Liver (tissue), 8 donors: ENCODE measurements at regions not wholly inside any gene's neighbourhood (a gene's known extent, or its start where the extent isn't known, plus 50 kb on each side); places are given as distances from the start of the nearest gene placed in this dataset.

Source experiments
- DNase-seq: peaks from one replicate; pipeline ENCODE4 v3.0.0-alpha.2; 2017; ENCODE audit warnings: low spot score
- H3K27ac ChIP-seq, 2 donors: one replicate each; pipeline ENCODE4 v1.7.0; 2013; ENCODE audit warnings: inconsistent platforms in 2 of 2, low read length in 2 of 2, control low read depth in 1 of 2, low read depth in 1 of 2, mild to moderate bottlenecking in 1 of 2
- H3K27me3 ChIP-seq, 4 donors: one replicate each; pipeline versions ENCODE4 v1.6.1 to v1.7.0; 2013; ENCODE audit warnings: low read length in 3 of 4, inconsistent platforms in 1 of 4, mild to moderate bottlenecking in 1 of 4, moderate library complexity in 1 of 4; ENCODE audit not compliant: control insufficient read depth in 4 of 4, insufficient read depth in 4 of 4
- H3K36me3 ChIP-seq, 4 donors: one replicate each; pipeline versions ENCODE4 v1.6.1 to v1.7.0; 2013; ENCODE audit warnings: low read length in 3 of 4, mild to moderate bottlenecking in 3 of 4, low read depth in 1 of 4, moderate library complexity in 1 of 4; ENCODE audit not compliant: control insufficient read depth in 4 of 4, insufficient read depth in 3 of 4
- H3K4me1 ChIP-seq, 4 donors: one replicate each; pipeline versions ENCODE4 v1.6.1 to v1.7.0; 2013; ENCODE audit warnings: low read length in 3 of 4, mild to moderate bottlenecking in 3 of 4, moderate library complexity in 1 of 4; ENCODE audit not compliant: control insufficient read depth in 4 of 4, insufficient read depth in 4 of 4
- H3K4me3 ChIP-seq, 3 donors: one replicate each; pipeline versions ENCODE4 v1.6.1 to v1.7.0; 2013; ENCODE audit warnings: low read length in 3 of 3, control low read depth in 1 of 3, low read depth in 1 of 3, mild to moderate bottlenecking in 1 of 3
- H3K9ac ChIP-seq, 2 donors: one replicate each; pipeline ENCODE4 v1.7.0; 2013; ENCODE audit warnings: low read length in 2 of 2, mild to moderate bottlenecking in 2 of 2, moderate library complexity in 2 of 2, control low read depth in 1 of 2, low read depth in 1 of 2
- H3K9me3 ChIP-seq, 4 donors: one replicate each; pipeline versions ENCODE4 v1.6.1 to v1.7.0; 2013; ENCODE audit warnings: low read length in 3 of 4; ENCODE audit not compliant: control insufficient read depth in 4 of 4
- CTCF ChIP-seq: fragments of 150-350 bp; IDR thresholded peaks from 2 replicates; pipeline ENCODE4 v1.5.1; 2017; ENCODE audit warnings: improper control_type of control experiment, low read depth, low read length; ENCODE audit not compliant: missing input control
- EGR1 ChIP-seq, 2 donors: IDR thresholded peaks; 2 replicates each; pipeline ENCODE4 v1.6.1; 2016 to 2018; ENCODE audit warnings: antibody characterized with exemption in 2 of 2, low read depth in 2 of 2
- FOXA1 ChIP-seq: IDR thresholded peaks from 2 replicates; pipeline ENCODE4 v1.6.1; 2016; ENCODE audit warnings: antibody characterized with exemption
- FOXA2 ChIP-seq: IDR thresholded peaks from 2 replicates; pipeline ENCODE4 v1.6.1; 2016; ENCODE audit warnings: antibody characterized with exemption
- GABPA ChIP-seq, 2 donors: IDR thresholded peaks in 1 of 2; conservative IDR thresholded peaks in 1 of 2; 2 replicates each; pipeline ENCODE4 v1.6.1; 2016; ENCODE audit warnings: antibody characterized with exemption in 2 of 2, mild to moderate bottlenecking in 1 of 2, moderate library complexity in 1 of 2
- HNF4A ChIP-seq, 2 donors: conservative IDR thresholded peaks; 2 replicates each; pipeline ENCODE4 v1.6.1; 2016; ENCODE audit warnings: antibody characterized with exemption in 2 of 2, mild to moderate bottlenecking in 2 of 2
- HNF4G ChIP-seq: IDR thresholded peaks from 2 replicates; pipeline ENCODE4 v1.6.1; 2016; ENCODE audit warnings: antibody characterized with exemption
- JUND ChIP-seq, 2 donors: IDR thresholded peaks; 2 replicates each; pipeline ENCODE4 v1.6.1; 2016; ENCODE audit warnings: antibody characterized with exemption in 2 of 2
- MAX ChIP-seq: IDR thresholded peaks from 2 replicates; pipeline ENCODE4 v1.6.1; 2016; ENCODE audit warnings: antibody characterized with exemption
- NR2F2 ChIP-seq: IDR thresholded peaks from 2 replicates; pipeline ENCODE4 v1.6.1; 2016; ENCODE audit warnings: antibody characterized with exemption
- RAD21 ChIP-seq, 2 donors: IDR thresholded peaks; 2 replicates each; pipeline ENCODE4 v1.6.1; 2016; ENCODE audit warnings: antibody characterized with exemption in 2 of 2, mild to moderate bottlenecking in 2 of 2
- REST ChIP-seq: IDR thresholded peaks from 2 replicates; pipeline ENCODE4 v1.6.1; 2016; ENCODE audit warnings: antibody characterized with exemption, mild to moderate bottlenecking
- RXRA ChIP-seq, 2 donors: IDR thresholded peaks; 2 replicates each; pipeline ENCODE4 v1.6.1; 2017 to 2018; ENCODE audit warnings: antibody characterized with exemption in 2 of 2, mild to moderate bottlenecking in 1 of 2
- SP1 ChIP-seq: IDR thresholded peaks from 2 replicates; pipeline ENCODE4 v1.6.1; 2018; ENCODE audit warnings: antibody characterized with exemption, mild to moderate bottlenecking
- TAF1 ChIP-seq: conservative IDR thresholded peaks from 2 replicates; pipeline ENCODE4 v1.6.1; 2016; ENCODE audit warnings: antibody characterized with exemption, mild to moderate bottlenecking
- YY1 ChIP-seq: IDR thresholded peaks from 2 replicates; pipeline ENCODE4 v1.6.1; 2016; ENCODE audit warnings: antibody characterized with exemption, mild to moderate bottlenecking
- ZBTB33 ChIP-seq: IDR thresholded peaks from 2 replicates; pipeline ENCODE4 v1.6.1; 2016; ENCODE audit warnings: antibody characterized with exemption
- WGBS: extraction: QIAGEN DNeasy Blood & Tissue Kit; methylation state at CpG from one replicate; pipeline ENCODE4 v1.1.7; 2013; 5-methylcytosine and 5-hydroxymethylcytosine counted together
- TF ChIP-seq, protein P1 (sequence below): IDR thresholded peaks from 2 replicates; pipeline ENCODE4 v1.6.1; 2016; ENCODE audit warnings: antibody characterized with exemption
- donor health status: healthy.
- donor health status: healthy.
- donor health status: healthy.
- donor health status: healthy.
- donor health status: healthy.

GRCh38 chr6:169934699-169935347 lies 183.4 kb downstream of the ERMARD start (continued):
- TF ChIP-seq CTCF (no peak), NR2F2 (peak; percentile 6)

DNA sequence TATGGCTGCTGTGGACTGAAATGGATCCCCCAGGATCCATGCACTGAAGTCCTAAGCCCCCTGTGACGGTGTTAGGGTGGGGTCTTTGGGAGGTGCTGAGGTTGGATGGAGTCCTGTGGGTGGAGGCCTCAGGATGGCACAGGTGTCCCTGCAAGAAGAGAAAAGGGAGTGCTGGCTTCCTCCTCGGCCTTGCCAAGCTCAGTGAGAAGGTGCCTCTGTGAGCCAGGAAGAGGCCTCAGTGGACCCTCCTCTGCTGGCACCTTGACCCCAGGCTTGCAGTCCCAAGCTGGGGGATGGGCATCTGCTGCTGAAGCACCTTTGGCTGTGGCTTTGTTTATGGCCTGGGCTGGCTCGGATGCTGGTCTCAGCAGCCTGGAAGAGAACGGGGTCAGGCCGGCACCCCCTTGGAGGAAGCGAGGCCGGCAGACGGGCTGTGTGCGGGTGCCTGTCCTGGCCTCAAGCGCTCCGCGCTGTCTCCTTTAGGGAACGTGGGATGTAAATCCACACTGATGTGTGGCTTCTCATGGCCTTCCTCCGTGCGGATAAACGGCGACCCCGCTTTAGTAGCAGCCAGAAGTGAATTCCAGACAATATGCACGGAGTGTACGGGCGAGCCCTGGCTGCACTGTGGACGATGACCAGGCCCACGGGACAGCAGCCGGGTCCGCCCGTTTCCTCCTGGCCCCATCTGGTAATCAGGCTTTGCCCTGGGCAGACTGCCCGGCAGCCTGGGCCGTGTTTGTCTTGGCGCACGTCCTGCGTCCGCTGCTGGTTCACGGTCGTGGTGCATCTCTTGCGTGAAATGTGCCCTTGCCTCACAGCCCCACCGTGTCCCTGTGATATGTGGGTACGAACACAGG lies 182.6 kb downstream of the ERMARD start:
- whole genome bisulfite sequencing = 40% methylated on average over 37 of the region's 37 CpGs
- TF ChIP-seq GABPA (IDR thresholded peaks at IDR 0.05 in 1 of 2, conservative IDR thresholded peaks at IDR 0.05 in 1 of 2) (peak in 1 of 2 donors; percentile 59), YY1 (peak; percentile 82), REST (peak; percentile 87), ZBTB33 (peak; percentile 84), RAD21 (IDR thresholded peaks at IDR 0.05) (peak; percentile 68 to 77), FOXA1 (peak; percentile 91), JUND (IDR thresholded peaks at IDR 0.05) (peak in 1 of 2 donors; percentile 78), HNF4A (conservative IDR thresholded peaks at IDR 0.05) (peak; percentile 84 to 92), RXRA (IDR thresholded peaks at IDR 0.05) (peak; percentile 89 to 97), CTCF (no peak), FOXA2 (peak; percentile 99), SP1 (peak; percentile 93), TAF1 (no peak), NR2F2 (peak; percentile 72), EGR1 (IDR thresholded peaks at IDR 0.05; ENCODE audit: low read depth in 2 of 2) (peak in 1 of 2 donors; percentile 84), HNF4G (peak; percentile 25), MAX (peak; percentile 99)
- TF ChIP-seq, protein P1, sequence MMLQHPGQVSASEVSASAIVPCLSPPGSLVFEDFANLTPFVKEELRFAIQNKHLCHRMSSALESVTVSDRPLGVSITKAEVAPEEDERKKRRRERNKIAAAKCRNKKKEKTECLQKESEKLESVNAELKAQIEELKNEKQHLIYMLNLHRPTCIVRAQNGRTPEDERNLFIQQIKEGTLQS = no peak
- peak overlapping the region; percentile 49 to 51 for H3K27ac ChIP-seq
- no peaks in the 10 kb centered on the region for H3K27me3 ChIP-seq
- DNase-seq = no peak
- no peak overlapping the region for H3K4me3 ChIP-seq
- H3K36me3 ChIP-seq = no peaks in the 10 kb centered on the region
- H3K9ac ChIP-seq = no peak overlapping the region
- peaks cover 6 to 22% (median 16%) of the 10 kb centered on the region in 4 donors for H3K4me1 ChIP-seq
- no peaks in the 10 kb centered on the region for H3K9me3 ChIP-seq
